ENCODE measurements at regions not wholly inside any gene's neighbourhood (a gene's known extent, or its start where the extent isn't known, plus 50 kb on each side); places are given as distances from the start of the nearest gene placed in this dataset.
A peak's percentile ranks its signal among the peaks of the same experiment; 100 is the strongest.
"Not testable (repeated sequence)": the region's sequence is repeated elsewhere in the genome, so short reads cannot be mapped to it uniquely, and the experiment has no call there.

GRCh38 chr22:22810018-22810427 is 77.6 kb upstream of the IGLL5 start:
- peak; percentile 25 for DNase-seq (ENCODE audit: low spot score)

- no peak for DNase-seq (ENCODE audit: low spot score)
Measured at GRCh38 chr22:22810471-22810870, 77.1 kb upstream of the IGLL5 start.

GRCh38 chr22:22811016-22812009 is 76.3 kb upstream of the IGLL5 start:
- no peak for DNase-seq (ENCODE audit: low spot score)

- DNase-seq (ENCODE audit: low spot score) = no peak
Measured at GRCh38 chr22:22812031-22812905, 75.3 kb upstream of the IGLL5 start.

- no peak for DNase-seq (ENCODE audit: low spot score)
Measured at GRCh38 chr22:22813126-22814075, 74.2 kb upstream of the IGLL5 start.

- no peak for DNase-seq (ENCODE audit: low spot score)
Measured at GRCh38 chr22:22814666-22815396, 72.8 kb upstream of the IGLL5 start.

GRCh38 chr22:22815397-22816170 is 72.0 kb upstream of the IGLL5 start:
- DNase-seq (ENCODE audit: low spot score) = no peak

- DNase-seq (ENCODE audit: low spot score) = no peak
Measured at GRCh38 chr22:22816171-22816514, 71.5 kb upstream of the IGLL5 start.

- no peak for DNase-seq (ENCODE audit: low spot score)
Measured at GRCh38 chr22:22816766-22817410, 70.7 kb upstream of the IGLL5 start.

GRCh38 chr22:22817468-22818201 is 70.0 kb upstream of the IGLL5 start:
- peak; percentile 14 for DNase-seq (ENCODE audit: low spot score)

GRCh38 chr22:22818202-22818538 is 69.4 kb upstream of the IGLL5 start:
- no peak for DNase-seq (ENCODE audit: low spot score)

GRCh38 chr22:22818861-22819855 is 68.5 kb upstream of the IGLL5 start:
- DNase-seq (ENCODE audit: low spot score) = no peak

- DNase-seq (ENCODE audit: low spot score) = no peak
Measured at GRCh38 chr22:22820076-22820475, 67.5 kb upstream of the IGLL5 start.

- no peak for DNase-seq (ENCODE audit: low spot score)
Measured at GRCh38 chr22:22820626-22821025, 67.0 kb upstream of the IGLL5 start.

- DNase-seq (ENCODE audit: low spot score) = no peak
Measured at GRCh38 chr22:22821340-22821739, 66.3 kb upstream of the IGLL5 start.

GRCh38 chr22:22822106-22822505 is 65.5 kb upstream of the IGLL5 start:
- no peak for DNase-seq (ENCODE audit: low spot score)

- DNase-seq (ENCODE audit: low spot score) = not testable (repeated sequence)
Measured at GRCh38 chr22:22822553-22822952, 65.1 kb upstream of the IGLL5 start.
